NK-92 treated with Interleukin-12 subunit alpha and Interleukin-12 subunit beta, amount 100 ng/mL, for 24 hours (cell line): ENCODE measurements at regions not wholly inside any gene's neighbourhood (a gene's known extent, or its start where the extent isn't known, plus 50 kb on each side); places are given as distances from the start of the nearest gene placed in this dataset.

Experiments
- DNase-seq: peaks from one replicate; lab custom pipeline; 2025; lab: John Stamatoyannopoulos, UW

GRCh38 chr20:17109307-17109706 lies 117.5 kb upstream of the PCSK2 start:
- no peak for DNase-seq

- no peak for DNase-seq
These were observed 98.6 kb upstream of the PCSK2 start for GRCh38 chr20:17128206-17128605.

- DNase-seq: no peak
These were observed 97.8 kb upstream of the PCSK2 start for GRCh38 chr20:17129089-17129488.

- no peak for DNase-seq
These were observed 89.1 kb upstream of the PCSK2 start for GRCh38 chr20:17137692-17138091.

GRCh38 chr20:17138237-17138636 lies 88.6 kb upstream of the PCSK2 start:
- DNase-seq: no peak

- DNase-seq: no peak
These were observed 85.9 kb upstream of the PCSK2 start for GRCh38 chr20:17140894-17141293.

- no peak for DNase-seq
These were observed 85.3 kb upstream of the PCSK2 start for GRCh38 chr20:17141568-17141967.

- no peak for DNase-seq
These were observed 84.2 kb upstream of the PCSK2 start for GRCh38 chr20:17142666-17143065.

GRCh38 chr20:17150858-17151257 lies 76.0 kb upstream of the PCSK2 start:
- DNase-seq: no peak

- DNase-seq: no peak
These were observed 71.4 kb upstream of the PCSK2 start for GRCh38 chr20:17155401-17155800.

- no peak for DNase-seq
These were observed 68.1 kb upstream of the PCSK2 start for GRCh38 chr20:17158701-17159100.

- no peak for DNase-seq
These were observed 65.0 kb upstream of the PCSK2 start for GRCh38 chr20:17161673-17162481.

- no peak for DNase-seq
These were observed 58.7 kb upstream of the PCSK2 start for GRCh38 chr20:17168026-17168612.

GRCh38 chr20:17169585-17170136 lies 57.2 kb upstream of the PCSK2 start:
- DNase-seq: no peak

- no peak for DNase-seq
These were observed 55.0 kb upstream of the PCSK2 start for GRCh38 chr20:17171746-17172280.

GRCh38 chr20:17172836-17173516 lies 53.9 kb upstream of the PCSK2 start:
- DNase-seq: no peak
